HFFc6 (cell line): ENCODE measurements at regions not wholly inside any gene's neighbourhood (a gene's known extent, or its start where the extent isn't known, plus 50 kb on each side); places are given as distances from the start of the nearest gene placed in this dataset.

Experiments
- DNase-seq: peaks from one replicate; pipeline ENCODE4 v3.0.0-alpha.2; 2018
- H3K27ac Mint-ChIP-seq: 2 replicates; pipeline ENCODE4 v1.8.0; 2020; ENCODE audit warnings: mild to moderate bottlenecking, mixed read lengths
- H3K27me3 Mint-ChIP-seq: 2 replicates; pipeline ENCODE4 v1.8.0; 2021; ENCODE audit warnings: mild to moderate bottlenecking, moderate library complexity, mixed read lengths; ENCODE audit not compliant: insufficient read depth
- H3K36me3 Mint-ChIP-seq: 2 replicates; pipeline ENCODE4 v1.8.0; 2021; ENCODE audit warnings: low read depth, mixed read lengths
- H3K4me1 Mint-ChIP-seq: 2 replicates; pipeline ENCODE4 v1.8.0; 2020; ENCODE audit warnings: low read depth, mixed read lengths
- H3K4me3 Mint-ChIP-seq: 2 replicates; pipeline ENCODE4 v1.8.0; 2020; ENCODE audit warnings: mild to moderate bottlenecking, moderate library complexity, mixed read lengths
- H3K9me3 Mint-ChIP-seq: 2 replicates; pipeline ENCODE4 v1.8.0; 2020; ENCODE audit warnings: mild to moderate bottlenecking, mixed read lengths
- TF ChIP-seq, protein P1 (sequence below): fragments of 200-600 bp; sonication (generic); IDR thresholded peaks from 2 replicates; pipeline ENCODE4 v1.5.0; 2021; ENCODE audit warnings: antibody characterized with exemption, mild to moderate bottlenecking

DNA sequence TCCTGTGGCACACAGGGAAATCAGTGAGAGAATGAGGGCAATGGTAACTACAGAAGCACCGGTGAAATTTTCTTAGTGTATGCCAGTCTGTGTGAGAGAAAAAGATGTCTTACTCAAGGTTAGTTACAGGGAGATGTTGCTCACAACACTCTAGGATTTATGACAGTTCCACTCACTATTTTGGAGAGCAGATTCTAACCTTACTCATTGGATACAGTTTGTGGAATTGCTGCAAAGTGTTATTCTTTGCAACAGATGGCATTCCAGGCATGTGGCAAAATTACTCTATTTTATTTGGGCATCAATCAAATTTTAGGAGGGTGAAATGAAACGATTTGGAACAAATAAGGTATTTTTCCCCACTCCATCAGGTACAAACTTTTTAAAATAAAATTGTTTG, 449.1 kb downstream of the PIK3C3 start:
- H3K36me3 Mint-ChIP-seq, result no peaks in the 10 kb centered on the region
- H3K4me3 Mint-ChIP-seq, result no peak overlapping the region
- peaks cover 34% of the 10 kb centered on the region for H3K9me3 Mint-ChIP-seq
- H3K4me1 Mint-ChIP-seq, result no peaks in the 10 kb centered on the region
- H3K27me3 Mint-ChIP-seq, result no peaks in the 10 kb centered on the region
- no peak for DNase-seq
- TF ChIP-seq, protein P1, sequence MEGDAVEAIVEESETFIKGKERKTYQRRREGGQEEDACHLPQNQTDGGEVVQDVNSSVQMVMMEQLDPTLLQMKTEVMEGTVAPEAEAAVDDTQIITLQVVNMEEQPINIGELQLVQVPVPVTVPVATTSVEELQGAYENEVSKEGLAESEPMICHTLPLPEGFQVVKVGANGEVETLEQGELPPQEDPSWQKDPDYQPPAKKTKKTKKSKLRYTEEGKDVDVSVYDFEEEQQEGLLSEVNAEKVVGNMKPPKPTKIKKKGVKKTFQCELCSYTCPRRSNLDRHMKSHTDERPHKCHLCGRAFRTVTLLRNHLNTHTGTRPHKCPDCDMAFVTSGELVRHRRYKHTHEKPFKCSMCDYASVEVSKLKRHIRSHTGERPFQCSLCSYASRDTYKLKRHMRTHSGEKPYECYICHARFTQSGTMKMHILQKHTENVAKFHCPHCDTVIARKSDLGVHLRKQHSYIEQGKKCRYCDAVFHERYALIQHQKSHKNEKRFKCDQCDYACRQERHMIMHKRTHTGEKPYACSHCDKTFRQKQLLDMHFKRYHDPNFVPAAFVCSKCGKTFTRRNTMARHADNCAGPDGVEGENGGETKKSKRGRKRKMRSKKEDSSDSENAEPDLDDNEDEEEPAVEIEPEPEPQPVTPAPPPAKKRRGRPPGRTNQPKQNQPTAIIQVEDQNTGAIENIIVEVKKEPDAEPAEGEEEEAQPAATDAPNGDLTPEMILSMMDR, result no peak
- no peak overlapping the region for H3K27ac Mint-ChIP-seq

GRCh38 chr18:42409005-42409404, 454.0 kb downstream of the PIK3C3 start:
- H3K4me1 Mint-ChIP-seq, result no peaks in the 10 kb centered on the region
- no peak overlapping the region for H3K4me3 Mint-ChIP-seq
- H3K36me3 Mint-ChIP-seq, result no peaks in the 10 kb centered on the region
- no peaks in the 10 kb centered on the region for H3K27me3 Mint-ChIP-seq
- H3K9me3 Mint-ChIP-seq, result peaks cover 50% of the 10 kb centered on the region
- TF ChIP-seq, protein P1, result no peak
- no peak for DNase-seq
- H3K27ac Mint-ChIP-seq, result no peak overlapping the region

- H3K9me3 Mint-ChIP-seq, result peaks cover 57% of the 10 kb centered on the region
These were observed 457.2 kb downstream of the PIK3C3 start for GRCh38 chr18:42412281-42412680.

GRCh38 chr18:42412896-42413295, 457.9 kb downstream of the PIK3C3 start:
- no peaks in the 10 kb centered on the region for H3K27me3 Mint-ChIP-seq
- no peak for DNase-seq
- no peaks in the 10 kb centered on the region for H3K36me3 Mint-ChIP-seq
- H3K9me3 Mint-ChIP-seq, result peaks cover 57% of the 10 kb centered on the region
- no peaks in the 10 kb centered on the region for H3K4me1 Mint-ChIP-seq
- no peak overlapping the region for H3K4me3 Mint-ChIP-seq
- TF ChIP-seq, protein P1, result no peak
- no peak overlapping the region for H3K27ac Mint-ChIP-seq

More at GRCh38 chr18:42412281-42412680, 457.2 kb downstream of the PIK3C3 start:
- TF ChIP-seq, protein P1, result no peak
- H3K27ac Mint-ChIP-seq, result no peak overlapping the region
- H3K27me3 Mint-ChIP-seq, result no peaks in the 10 kb centered on the region
- H3K4me3 Mint-ChIP-seq, result no peak overlapping the region
- DNase-seq, result no peak
- H3K4me1 Mint-ChIP-seq, result no peaks in the 10 kb centered on the region
- no peaks in the 10 kb centered on the region for H3K36me3 Mint-ChIP-seq

- Mint-ChIP-seq H3K27me3 (no peaks in the 10 kb centered on the region), H3K4me1 (no peaks in the 10 kb centered on the region), H3K9me3 (peaks cover 54% of the 10 kb centered on the region), H3K36me3 (no peaks in the 10 kb centered on the region), H3K4me3 (no peak overlapping the region), H3K27ac (no peak overlapping the region)
- TF ChIP-seq, protein P1, result no peak
- no peak for DNase-seq
These were observed 458.8 kb downstream of the PIK3C3 start for GRCh38 chr18:42413870-42414269.
